ENCODE measurements at regions not wholly inside any gene's neighbourhood (a gene's known extent, or its start where the extent isn't known, plus 50 kb on each side); places are given as distances from the start of the nearest gene placed in this dataset.

GRCh38 chr7:41277561-41277960, 425.3 kb downstream of the INHBA start:
- no peak for DNase-seq

DNA sequence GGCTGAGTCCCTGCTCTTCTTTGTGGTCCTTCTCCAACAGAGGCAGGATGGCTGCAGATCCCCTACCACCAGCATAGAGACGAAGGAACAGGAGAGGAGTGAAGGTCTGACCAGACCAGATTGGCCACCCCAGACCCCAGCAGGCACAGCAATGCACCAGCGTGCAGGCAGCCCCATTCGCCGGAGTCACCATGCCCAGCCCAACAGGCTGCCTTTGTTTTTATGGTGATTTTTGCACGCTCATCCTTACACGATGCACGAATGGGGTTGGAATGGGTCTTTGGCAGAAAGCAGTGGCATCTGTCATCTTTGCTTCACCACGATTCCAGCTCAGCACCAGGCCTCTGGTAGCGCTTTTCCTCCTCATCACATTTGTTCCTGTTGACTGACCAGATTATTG, 427.6 kb downstream of the INHBA start:
- no peak for DNase-seq

- no peak for DNase-seq
These were observed 428.7 kb downstream of the INHBA start for GRCh38 chr7:41274179-41274578.

DNA sequence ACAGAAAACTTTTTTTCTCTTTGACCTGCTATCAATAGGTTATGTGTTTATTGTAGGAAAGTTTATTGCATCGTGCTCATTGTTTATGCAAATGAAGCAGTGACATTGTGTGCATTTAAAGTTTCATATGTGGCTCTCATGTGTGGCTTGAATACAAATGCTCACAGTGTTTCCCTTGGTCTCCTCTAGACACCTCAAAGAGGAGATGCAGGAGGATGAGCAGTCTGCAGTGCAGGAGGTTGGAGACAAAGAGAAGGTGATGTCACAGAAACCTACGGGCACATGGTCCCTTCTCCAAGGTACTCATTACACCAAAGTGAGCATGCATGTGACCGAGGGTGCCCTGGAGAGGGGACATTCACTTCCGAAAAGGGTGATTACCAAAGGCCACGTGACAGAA, 430.2 kb downstream of the INHBA start:
- DNase-seq, result no peak

- DNase-seq, result no peak
These were observed 434.0 kb downstream of the INHBA start for GRCh38 chr7:41268878-41269277.

GRCh38 chr7:41261080-41261479, 441.8 kb downstream of the INHBA start:
- DNase-seq, result no peak

- DNase-seq, result no peak
These were observed 445.2 kb downstream of the INHBA start for GRCh38 chr7:41257660-41258059.

GRCh38 chr7:41256186-41256945, 446.5 kb downstream of the INHBA start:
- no peak for DNase-seq

- no peak for DNase-seq
These were observed 447.2 kb downstream of the INHBA start for GRCh38 chr7:41255716-41256115.

DNA sequence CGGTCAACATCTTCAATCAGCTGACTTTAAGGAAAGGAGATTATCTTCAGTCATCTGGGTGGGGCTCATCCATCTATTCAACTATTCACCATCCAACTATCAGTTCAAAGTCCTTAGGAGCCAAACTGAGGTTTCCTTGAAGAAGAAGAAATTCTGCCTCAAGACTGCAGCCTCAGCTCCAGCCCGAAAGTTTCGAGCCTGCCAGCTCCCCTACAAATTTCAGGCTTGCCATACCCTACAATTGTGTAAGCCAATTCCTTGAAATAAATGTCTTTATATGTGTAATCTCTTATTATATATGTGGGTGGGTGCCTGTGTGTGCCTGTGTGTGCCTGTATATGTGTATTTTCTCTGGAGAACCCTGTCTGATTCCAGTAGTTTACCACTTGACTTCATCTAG, 447.8 kb downstream of the INHBA start:
- DNase-seq, result no peak

- no peak for DNase-seq
These were observed 449.9 kb downstream of the INHBA start for GRCh38 chr7:41252957-41253356.

GRCh38 chr7:41252551-41252950, 450.3 kb downstream of the INHBA start:
- no peak for DNase-seq

GRCh38 chr7:41247143-41247865, 455.6 kb downstream of the INHBA start:
- peak; percentile 16 to 22 for DNase-seq

GRCh38 chr7:41245916-41246315, 457.0 kb downstream of the INHBA start:
- no peak for DNase-seq

GRCh38 chr7:41244246-41244645, 458.6 kb downstream of the INHBA start:
- no peak for DNase-seq

GRCh38 chr7:41241641-41242040, 461.2 kb downstream of the INHBA start:
- no peak for DNase-seq

DNA sequence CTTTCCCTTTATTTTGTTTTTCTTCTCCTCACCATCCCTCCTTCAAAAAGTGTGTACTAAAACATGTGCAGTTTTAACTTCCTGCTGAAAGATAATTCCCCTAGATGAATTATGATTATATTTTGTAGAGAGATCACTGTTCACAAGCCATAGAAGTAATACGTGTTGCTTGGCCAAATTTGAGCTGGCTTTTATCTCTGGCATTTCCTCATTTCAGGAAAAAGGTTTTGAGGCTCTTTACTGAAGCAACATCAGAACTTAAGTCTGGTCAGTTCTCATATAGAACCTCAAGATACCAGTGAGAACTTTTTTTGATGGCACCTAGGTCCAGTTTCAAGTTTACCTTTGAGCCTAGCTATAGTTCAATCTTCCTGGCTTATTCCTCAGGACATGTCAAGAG, 463.3 kb downstream of the INHBA start:
- no peak for DNase-seq

- no peak for DNase-seq
These were observed 464.0 kb downstream of the INHBA start for GRCh38 chr7:41238851-41239331.

DNA sequence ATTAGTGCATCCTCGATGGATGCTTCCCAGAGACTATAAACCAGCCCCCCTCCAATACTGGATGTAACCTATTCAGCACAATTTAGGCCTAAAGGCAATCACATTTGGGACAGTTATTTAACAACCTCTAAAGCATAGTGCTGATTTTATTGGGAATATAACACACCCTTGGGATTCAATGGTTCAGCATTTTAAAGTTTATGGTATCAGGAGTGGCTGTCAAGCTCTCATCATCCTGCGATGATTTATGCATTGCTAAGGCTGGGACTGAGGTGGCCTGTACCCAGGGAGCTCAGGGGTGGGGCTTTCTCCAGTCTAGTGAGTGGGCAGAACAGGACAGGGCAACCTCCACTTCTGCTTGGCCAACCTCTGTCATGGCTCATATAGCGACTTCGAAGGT, 464.9 kb downstream of the INHBA start:
- no peak for DNase-seq

DNA sequence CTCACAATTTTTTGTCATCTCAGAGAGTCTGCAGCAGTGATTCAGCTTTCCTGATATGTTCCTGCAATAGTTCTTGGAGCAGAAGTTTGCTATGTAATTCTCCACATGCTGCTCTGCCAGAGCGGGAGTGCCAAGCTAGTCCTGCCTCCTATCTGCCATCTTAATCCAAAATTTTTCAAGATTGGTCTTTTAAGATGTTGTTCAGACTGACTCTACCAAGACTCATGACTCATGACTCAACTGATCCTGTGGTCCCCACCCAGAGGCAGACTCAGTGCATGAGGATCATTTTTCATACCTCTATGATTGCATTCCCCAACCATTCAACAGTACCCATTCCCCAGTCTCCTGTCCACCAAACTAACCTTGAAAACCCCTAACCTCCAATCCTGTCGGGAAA, 470.8 kb downstream of the INHBA start:
- no peak for DNase-seq

- no peak for DNase-seq
These were observed 478.7 kb downstream of the INHBA start for GRCh38 chr7:41224063-41224763.

DNA sequence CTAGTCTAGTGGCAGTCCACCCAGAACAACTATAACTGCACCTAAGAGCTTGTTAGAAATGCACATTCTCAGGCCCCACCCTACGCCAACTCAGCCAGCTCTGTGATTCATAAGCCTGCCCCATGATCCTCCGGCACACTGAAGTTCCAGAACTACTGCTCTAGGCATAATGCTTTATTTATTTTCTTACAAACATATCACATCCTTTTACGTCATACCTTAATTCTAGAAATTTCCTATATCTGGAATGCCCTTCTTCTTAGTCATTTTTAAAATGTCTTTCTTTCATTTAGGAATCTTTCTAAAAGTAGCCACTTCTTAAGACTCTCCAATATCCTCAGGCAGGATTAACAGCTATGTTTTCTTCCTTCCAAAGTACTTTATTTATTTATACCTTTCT, 480.1 kb downstream of the INHBA start:
- no peak for DNase-seq

DNA sequence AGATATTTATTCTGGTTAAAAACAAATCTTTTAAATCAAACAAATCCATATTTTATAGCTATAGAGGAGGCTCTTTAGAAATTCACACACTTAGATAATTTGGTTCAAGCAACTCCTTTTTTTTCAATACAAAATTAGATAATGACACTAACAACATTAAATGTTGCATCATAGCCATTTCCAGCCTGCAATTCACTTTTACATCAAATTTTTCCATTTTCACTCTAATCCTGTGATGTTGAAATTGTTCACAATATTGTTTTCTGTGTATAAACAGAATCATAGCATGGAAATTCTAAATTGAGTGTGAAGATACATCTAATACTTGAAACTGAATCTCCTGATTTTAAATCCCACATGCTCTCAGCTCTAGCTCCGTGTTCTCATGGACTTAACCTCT, 482.6 kb downstream of the INHBA start:
- no peak for DNase-seq

GRCh38 chr7:41219276-41219675, 483.6 kb downstream of the INHBA start:
- no peak for DNase-seq

All from SHP77 (cell line).